ENCODE measurements at regions not wholly inside any gene's neighbourhood (a gene's known extent, or its start where the extent isn't known, plus 50 kb on each side); places are given as distances from the start of the nearest gene placed in this dataset.

GRCh38 chr13:54775501-54776191, 1747.0 kb downstream of the OLFM4 start:
- no peak for TF ChIP-seq CTCF (IDR thresholded peaks at IDR 0.05; ENCODE audit: low read depth, low read length, missing input control)
- no peak for TF ChIP-seq EGR1 (IDR thresholded peaks at IDR 0.05; ENCODE audit: low read depth in 2 of 2)
- no peak for TF ChIP-seq YY1 (IDR thresholded peaks at IDR 0.05)
- TF ChIP-seq REST (IDR thresholded peaks at IDR 0.05): no peak
- no peak for TF ChIP-seq RXRA (IDR thresholded peaks at IDR 0.05)
